NT2/D1 (cell line): ENCODE measurements at regions not wholly inside any gene's neighbourhood (a gene's known extent, or its start where the extent isn't known, plus 50 kb on each side); places are given as distances from the start of the nearest gene placed in this dataset.
A peak's percentile ranks its signal among the peaks of the same experiment; 100 is the strongest.

Source experiments
- DNase-seq: peaks from one replicate; pipeline ENCODE4 v3.0.0-alpha.2; 2011; ENCODE audit warnings: low read depth, low spot score
- H3K27me3 ChIP-seq: 2 replicates; pipeline ENCODE4 v1.6.0; 2011; ENCODE audit warnings: mild to moderate bottlenecking; ENCODE audit not compliant: insufficient read length, insufficient read depth
- H3K36me3 ChIP-seq: 2 replicates; pipeline ENCODE4 v1.6.1; 2011; ENCODE audit warnings: mild to moderate bottlenecking, low read length, mixed read lengths; ENCODE audit not compliant: insufficient read depth, insufficient read length
- H3K4me1 ChIP-seq: 2 replicates; pipeline ENCODE4 v1.5.1; 2011; ENCODE audit not compliant: insufficient read depth, insufficient read length
- H3K4me3 ChIP-seq: 2 replicates; pipeline ENCODE4 v1.5.1; 2011; ENCODE audit warnings: low read depth; ENCODE audit not compliant: insufficient read length
- H3K9ac ChIP-seq: 2 replicates; pipeline ENCODE4 v1.6.0; 2011; ENCODE audit warnings: low read depth; ENCODE audit not compliant: insufficient read length
- H3K9me3 ChIP-seq: 2 replicates; pipeline ENCODE4 v1.5.1; 2011; ENCODE audit warnings: mild to moderate bottlenecking, low read length; ENCODE audit not compliant: insufficient read depth
- SUZ12 ChIP-seq: IDR thresholded peaks from 2 replicates; pipeline ENCODE4 v1.6.1; 2011; ENCODE audit not compliant: insufficient read length, insufficient read depth; ENCODE audit errors: extremely low read depth
- YY1 ChIP-seq: IDR thresholded peaks from 2 replicates; pipeline ENCODE4 v1.6.1; 2011; ENCODE audit not compliant: insufficient read length, insufficient read depth
- ZNF274 ChIP-seq: IDR thresholded peaks from 2 replicates; pipeline ENCODE4 v1.6.1; 2011; ENCODE audit warnings: mild to moderate bottlenecking, low read depth, low read length

DNA sequence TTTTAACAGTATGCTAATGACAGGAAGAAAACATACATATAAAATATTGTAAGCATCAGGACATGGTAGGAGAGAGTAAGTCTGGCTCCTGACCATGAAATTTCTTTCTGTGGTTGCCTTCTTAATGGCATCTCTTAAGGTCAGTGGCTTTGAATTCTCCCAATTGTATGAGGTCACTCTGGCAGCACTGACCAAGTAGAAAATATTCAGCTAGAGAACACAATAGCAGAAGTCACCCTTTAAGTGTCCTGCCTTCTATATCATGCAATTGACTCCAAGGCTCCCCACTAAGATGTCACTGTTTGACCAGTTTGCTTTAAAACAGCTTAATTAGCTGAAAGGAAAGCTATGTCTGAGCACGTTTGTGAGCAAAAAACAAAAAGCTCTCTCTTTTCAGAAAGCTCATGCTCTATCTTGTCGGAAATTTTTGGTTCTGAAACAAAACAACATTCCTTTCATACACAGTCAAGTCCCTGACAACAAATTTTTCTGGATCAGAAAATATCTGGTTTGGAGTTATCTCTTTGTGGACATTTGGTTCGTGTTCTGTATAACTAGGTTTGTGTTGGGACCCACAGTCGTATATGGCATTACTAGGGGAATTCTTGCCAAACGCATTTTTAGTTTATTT is 120.9 kb upstream of the IFNGR1 start:
- TF ChIP-seq SUZ12 (no peak), ZNF274 (no peak), YY1 (no peak)
- H3K9ac ChIP-seq, result no peak overlapping the region

GRCh38 chr6:137334884-137335283 is 115.7 kb upstream of the IFNGR1 start:
- Histone ChIP-seq H3K4me1 (no peaks in the 10 kb centered on the region), H3K36me3 (no peaks in the 10 kb centered on the region), H3K9me3 (no peaks in the 10 kb centered on the region), H3K9ac (no peak overlapping the region), H3K27me3 (no peaks in the 10 kb centered on the region), H3K4me3 (no peak overlapping the region)
- no peak for DNase-seq
- TF ChIP-seq ZNF274, result no peak
- TF ChIP-seq SUZ12, result no peak
- TF ChIP-seq YY1, result no peak

More for the DNA sequence above, 120.9 kb upstream of the IFNGR1 start:
- no peak for DNase-seq
- Histone ChIP-seq H3K36me3 (no peaks in the 10 kb centered on the region), H3K4me1 (peaks cover 3% of the 10 kb centered on the region), H3K27me3 (no peaks in the 10 kb centered on the region), H3K4me3 (no peak overlapping the region), H3K9me3 (no peaks in the 10 kb centered on the region)

DNA sequence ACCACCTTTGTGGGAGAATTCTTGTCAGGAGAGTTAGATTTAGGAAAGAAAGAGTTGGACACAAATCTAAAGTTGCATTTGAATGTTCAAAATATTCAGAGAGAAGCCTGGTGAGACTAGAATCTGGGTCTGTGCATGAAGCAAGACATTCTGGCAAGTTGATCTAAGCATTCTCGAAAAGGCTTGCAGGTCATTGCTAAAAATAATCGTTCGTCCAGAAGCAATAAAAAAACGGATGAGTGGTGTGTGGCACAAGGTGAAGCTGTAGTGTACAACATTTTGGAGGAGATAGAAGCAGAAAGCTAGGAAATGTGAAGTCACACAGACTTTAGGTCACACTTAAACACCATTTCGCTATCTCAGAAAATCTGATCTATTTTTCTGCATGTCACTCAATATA is 114.9 kb upstream of the IFNGR1 start:
- H3K36me3 ChIP-seq, result no peaks in the 10 kb centered on the region
- no peak overlapping the region for H3K4me3 ChIP-seq
- H3K9me3 ChIP-seq, result no peaks in the 10 kb centered on the region
- no peak for TF ChIP-seq ZNF274
- TF ChIP-seq YY1, result no peak
- no peak for TF ChIP-seq SUZ12
- DNase-seq, result no peak
- no peaks in the 10 kb centered on the region for H3K27me3 ChIP-seq
- H3K9ac ChIP-seq, result no peak overlapping the region
- no peaks in the 10 kb centered on the region for H3K4me1 ChIP-seq

GRCh38 chr6:137332637-137333280 is 113.6 kb upstream of the IFNGR1 start:
- no peak overlapping the region for H3K4me3 ChIP-seq
- TF ChIP-seq YY1 (no peak), SUZ12 (no peak), ZNF274 (no peak)
- no peak for DNase-seq
- no peak overlapping the region for H3K9ac ChIP-seq
- H3K36me3 ChIP-seq, result no peaks in the 10 kb centered on the region
- no peaks in the 10 kb centered on the region for H3K27me3 ChIP-seq
- no peaks in the 10 kb centered on the region for H3K9me3 ChIP-seq
- no peaks in the 10 kb centered on the region for H3K4me1 ChIP-seq

DNA sequence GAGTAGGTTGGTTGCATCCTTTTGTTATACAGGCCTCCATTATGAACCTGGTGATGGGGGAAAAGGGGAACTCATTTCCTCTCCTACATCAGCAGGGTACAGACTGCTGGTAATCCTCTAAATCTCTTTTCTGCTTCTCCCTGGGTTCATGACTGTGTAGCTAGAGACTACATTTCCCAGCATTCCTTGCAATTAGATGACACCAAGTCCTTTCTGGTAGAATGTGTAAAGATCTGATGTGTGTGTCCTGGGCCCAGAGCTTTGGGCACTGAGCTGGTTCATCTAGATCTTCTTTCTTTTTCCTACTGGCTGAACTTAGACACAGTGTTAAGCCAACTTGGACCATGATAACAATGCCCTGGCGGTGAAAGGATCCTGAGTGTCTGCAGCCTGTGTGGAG is 104.7 kb upstream of the IFNGR1 start:
- TF ChIP-seq SUZ12, result no peak
- TF ChIP-seq ZNF274, result no peak
- no peak for TF ChIP-seq YY1
- Histone ChIP-seq H3K36me3 (no peaks in the 10 kb centered on the region), H3K9ac (no peak overlapping the region), H3K4me1 (no peaks in the 10 kb centered on the region), H3K4me3 (no peak overlapping the region), H3K9me3 (no peaks in the 10 kb centered on the region), H3K27me3 (no peaks in the 10 kb centered on the region)
- peak; percentile 20 for DNase-seq

- Histone ChIP-seq H3K9me3 (no peaks in the 10 kb centered on the region), H3K4me3 (no peak overlapping the region), H3K27me3 (no peaks in the 10 kb centered on the region), H3K36me3 (no peaks in the 10 kb centered on the region), H3K4me1 (no peaks in the 10 kb centered on the region), H3K9ac (no peak overlapping the region)
- no peak for DNase-seq
- TF ChIP-seq SUZ12 (no peak), YY1 (no peak), ZNF274 (no peak)
Measured at GRCh38 chr6:137320271-137320670, 101.1 kb upstream of the IFNGR1 start.

GRCh38 chr6:137316626-137317025 is 97.4 kb upstream of the IFNGR1 start:
- Histone ChIP-seq H3K4me1 (no peaks in the 10 kb centered on the region), H3K9me3 (no peaks in the 10 kb centered on the region), H3K36me3 (no peaks in the 10 kb centered on the region), H3K9ac (no peak overlapping the region), H3K4me3 (no peak overlapping the region), H3K27me3 (no peaks in the 10 kb centered on the region)
- no peak for DNase-seq
- TF ChIP-seq ZNF274, result no peak
- TF ChIP-seq SUZ12, result no peak
- TF ChIP-seq YY1, result no peak

DNA sequence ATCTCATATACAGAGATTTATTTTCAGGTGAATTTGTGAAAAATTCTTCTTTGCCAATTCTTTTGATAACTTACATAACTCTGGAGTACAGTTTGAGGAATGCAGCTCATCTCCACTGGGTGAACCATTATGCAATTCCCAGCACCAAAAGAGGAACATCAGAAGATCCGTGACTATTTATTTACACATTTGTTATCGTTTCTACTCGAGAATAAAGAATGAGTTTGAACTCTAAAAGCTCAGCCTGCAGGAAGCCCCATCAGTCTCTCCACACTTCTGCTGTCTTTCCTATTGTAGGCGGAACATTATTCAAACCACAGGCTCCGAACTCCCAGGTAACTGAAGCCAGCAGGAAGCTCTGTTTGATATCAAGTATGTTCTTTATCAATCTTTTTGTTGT is 95.9 kb upstream of the IFNGR1 start:
- no peaks in the 10 kb centered on the region for H3K36me3 ChIP-seq
- no peak for TF ChIP-seq SUZ12
- TF ChIP-seq ZNF274, result no peak
- no peak for TF ChIP-seq YY1
- no peaks in the 10 kb centered on the region for H3K9me3 ChIP-seq
- DNase-seq, result no peak
- H3K27me3 ChIP-seq, result no peaks in the 10 kb centered on the region
- H3K4me1 ChIP-seq, result no peaks in the 10 kb centered on the region
- no peak overlapping the region for H3K4me3 ChIP-seq
- H3K9ac ChIP-seq, result no peak overlapping the region
